ENCODE measurements at regions not wholly inside any gene's neighbourhood (a gene's known extent, or its start where the extent isn't known, plus 50 kb on each side); places are given as distances from the start of the nearest gene placed in this dataset.

- Histone ChIP-seq H3K4me3 (ENCODE audit: low read length in 3 of 3) (no peak overlapping the region), H3K9me3 (ENCODE audit: control insufficient read depth in 2 of 3, insufficient read depth in 1 of 3, low read length in 3 of 3) (no peaks in the 10 kb centered on the region), H3K9ac (ENCODE audit: low read length in 3 of 3) (no peak overlapping the region), H3K27me3 (ENCODE audit: control insufficient read depth, insufficient read depth, low read length) (no peaks in the 10 kb centered on the region), H3K36me3 (ENCODE audit: control insufficient read depth in 2 of 3, insufficient read depth in 3 of 3, low read length in 3 of 3) (no peaks in the 10 kb centered on the region), H3K27ac (ENCODE audit: low read depth in 2 of 2, low read length in 2 of 2) (no peak overlapping the region), H3K4me1 (ENCODE audit: control insufficient read depth in 2 of 3, insufficient read depth in 2 of 3, low read depth in 1 of 3, low read length in 3 of 3) (no peaks in the 10 kb centered on the region)
- intact Hi-C loops (cut with DNase I) = no loop called here
- TF ChIP-seq CTCF (IDR thresholded peaks at IDR 0.05; ENCODE audit: borderline replicate concordance, extremely low read depth, insufficient read depth) = no peak
- no peak for FAIRE-seq
- no peak for DNase-seq
These were observed 279.2 kb downstream of the EDEM1 start for GRCh38 chr3:5466717-5467116.

- Histone ChIP-seq H3K27me3 (ENCODE audit: control insufficient read depth, insufficient read depth, low read length) (no peaks in the 10 kb centered on the region), H3K27ac (ENCODE audit: low read depth in 2 of 2, low read length in 2 of 2) (no peak overlapping the region), H3K36me3 (ENCODE audit: control insufficient read depth in 2 of 3, insufficient read depth in 3 of 3, low read length in 3 of 3) (no peaks in the 10 kb centered on the region), H3K9me3 (ENCODE audit: control insufficient read depth in 2 of 3, insufficient read depth in 1 of 3, low read length in 3 of 3) (no peaks in the 10 kb centered on the region), H3K9ac (ENCODE audit: low read length in 3 of 3) (no peak overlapping the region), H3K4me1 (ENCODE audit: control insufficient read depth in 2 of 3, insufficient read depth in 2 of 3, low read depth in 1 of 3, low read length in 3 of 3) (no peaks in the 10 kb centered on the region), H3K4me3 (ENCODE audit: low read length in 3 of 3) (no peak overlapping the region)
- no peak for TF ChIP-seq CTCF (IDR thresholded peaks at IDR 0.05; ENCODE audit: borderline replicate concordance, extremely low read depth, insufficient read depth)
- DNase-seq (no peak), FAIRE-seq (no peak)
- intact Hi-C loops (cut with DNase I) = no loop called here
These were observed 286.0 kb downstream of the EDEM1 start for GRCh38 chr3:5473471-5473870.

DNA sequence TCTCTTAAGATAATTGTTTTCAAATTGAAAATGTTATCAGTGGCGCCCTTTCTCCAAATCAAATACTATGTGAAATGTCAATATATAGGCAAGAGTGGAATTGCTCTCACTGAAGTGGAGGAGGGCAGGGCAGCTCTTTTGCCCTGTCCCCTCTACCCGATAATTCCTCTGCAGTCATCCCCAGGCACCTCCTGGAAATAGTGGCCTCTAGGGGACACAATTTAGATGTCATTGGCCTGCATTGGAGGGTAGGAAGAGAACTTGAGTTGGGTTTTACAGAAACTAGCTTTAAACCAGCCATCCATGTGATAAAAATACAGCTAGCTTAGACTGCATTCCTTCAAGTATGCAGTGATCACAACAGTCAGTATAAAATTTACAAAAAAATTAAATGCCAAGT is 288.9 kb downstream of the EDEM1 start:
- Histone ChIP-seq H3K27me3 (ENCODE audit: control insufficient read depth, insufficient read depth, low read length) (no peaks in the 10 kb centered on the region), H3K27ac (ENCODE audit: low read depth in 2 of 2, low read length in 2 of 2) (no peak overlapping the region), H3K4me1 (ENCODE audit: control insufficient read depth in 2 of 3, insufficient read depth in 2 of 3, low read depth in 1 of 3, low read length in 3 of 3) (no peaks in the 10 kb centered on the region), H3K36me3 (ENCODE audit: control insufficient read depth in 2 of 3, insufficient read depth in 3 of 3, low read length in 3 of 3) (no peaks in the 10 kb centered on the region), H3K9ac (ENCODE audit: low read length in 3 of 3) (no peak overlapping the region), H3K4me3 (ENCODE audit: low read length in 3 of 3) (no peak overlapping the region), H3K9me3 (ENCODE audit: control insufficient read depth in 2 of 3, insufficient read depth in 1 of 3, low read length in 3 of 3) (no peaks in the 10 kb centered on the region)
- DNase-seq (no peak), FAIRE-seq (no peak)
- TF ChIP-seq CTCF (IDR thresholded peaks at IDR 0.05; ENCODE audit: borderline replicate concordance, extremely low read depth, insufficient read depth) = no peak
- intact Hi-C loops (cut with DNase I) = no loop called here

- Histone ChIP-seq H3K27ac (ENCODE audit: low read depth in 2 of 2, low read length in 2 of 2) (no peak overlapping the region), H3K4me1 (ENCODE audit: control insufficient read depth in 2 of 3, insufficient read depth in 2 of 3, low read depth in 1 of 3, low read length in 3 of 3) (no peaks in the 10 kb centered on the region), H3K36me3 (ENCODE audit: control insufficient read depth in 2 of 3, insufficient read depth in 3 of 3, low read length in 3 of 3) (no peaks in the 10 kb centered on the region), H3K4me3 (ENCODE audit: low read length in 3 of 3) (no peak overlapping the region), H3K9me3 (ENCODE audit: control insufficient read depth in 2 of 3, insufficient read depth in 1 of 3, low read length in 3 of 3) (no peaks in the 10 kb centered on the region), H3K9ac (ENCODE audit: low read length in 3 of 3) (no peak overlapping the region), H3K27me3 (ENCODE audit: control insufficient read depth, insufficient read depth, low read length) (no peaks in the 10 kb centered on the region)
- FAIRE-seq (no peak), DNase-seq (no peak)
- TF ChIP-seq CTCF (IDR thresholded peaks at IDR 0.05; ENCODE audit: borderline replicate concordance, extremely low read depth, insufficient read depth) = no peak
- intact Hi-C loops (cut with DNase I) = no loop called here
These were observed 291.8 kb downstream of the EDEM1 start for GRCh38 chr3:5479229-5479799.

Measured in kidney (tissue), 13 donors.